GM19193 (cell line): ENCODE measurements at regions not wholly inside any gene's neighbourhood (a gene's known extent, or its start where the extent isn't known, plus 50 kb on each side); places are given as distances from the start of the nearest gene placed in this dataset.

Experiments used
- POLR2A ChIP-seq: IDR thresholded peaks from 4 replicates; pipeline ENCODE4 v1.6.1; 2011; ENCODE audit not compliant: insufficient read depth, insufficient read length; ENCODE audit errors: extremely low read depth

DNA sequence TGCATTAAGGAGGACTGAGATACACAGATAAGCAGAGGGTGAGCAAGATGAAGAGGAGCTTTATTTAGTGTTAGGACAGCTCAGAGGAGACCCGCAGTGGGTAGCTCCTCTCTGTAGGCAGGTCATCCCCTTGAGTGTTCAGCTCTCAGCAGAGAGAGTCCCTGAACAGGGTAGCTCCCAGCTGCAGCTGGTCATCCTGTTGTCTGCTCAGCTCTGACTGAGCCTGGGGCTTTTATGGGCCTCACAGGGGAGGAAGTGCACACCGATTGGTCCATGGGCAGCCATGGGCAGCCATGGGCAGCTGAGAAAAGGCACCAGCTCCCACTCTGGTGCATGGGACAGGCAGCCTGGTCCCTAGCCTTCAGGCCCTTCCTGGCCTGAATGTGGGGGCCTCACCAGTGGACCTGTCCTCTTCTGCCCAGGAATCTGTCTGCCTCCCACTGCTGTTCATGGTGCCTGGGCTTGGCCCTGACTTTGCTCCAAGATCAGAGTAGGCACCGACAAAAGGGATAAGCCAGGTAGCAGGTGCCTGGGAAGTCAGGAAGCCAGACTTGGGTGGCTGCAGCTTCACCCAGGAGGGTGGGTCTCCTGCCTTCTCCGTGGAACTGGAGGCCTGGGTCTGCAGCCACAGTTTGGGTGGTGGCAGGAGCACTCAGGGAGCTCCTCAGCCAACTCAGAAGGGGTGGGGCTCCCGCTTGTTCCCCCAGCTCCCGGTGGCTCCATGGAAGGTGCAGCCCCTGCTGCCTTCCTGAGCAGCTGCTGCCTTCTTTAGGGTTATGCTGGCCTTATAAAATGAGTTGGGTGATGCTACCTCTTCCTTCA, 54.7 kb downstream of the MYEOV start:
- no peak for TF ChIP-seq POLR2A

DNA sequence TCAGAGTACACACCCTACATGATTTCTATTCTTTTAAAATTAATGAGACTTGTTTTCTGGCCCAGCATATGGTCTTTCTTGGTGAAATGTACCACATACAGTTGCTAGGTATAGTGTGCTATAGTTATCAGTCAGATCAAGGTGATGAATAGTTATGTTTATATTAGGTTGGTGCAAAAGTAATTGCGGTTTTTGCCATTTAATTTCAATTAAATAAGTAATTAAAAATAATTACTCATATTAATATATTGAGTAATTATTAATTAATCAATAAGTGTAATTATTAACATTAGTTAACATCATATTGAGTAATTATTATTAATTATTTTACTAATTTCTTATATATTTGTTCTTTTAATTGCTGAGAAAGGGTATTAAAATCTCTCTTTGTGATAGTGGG, 56.1 kb downstream of the MYEOV start:
- no peak for TF ChIP-seq POLR2A

DNA sequence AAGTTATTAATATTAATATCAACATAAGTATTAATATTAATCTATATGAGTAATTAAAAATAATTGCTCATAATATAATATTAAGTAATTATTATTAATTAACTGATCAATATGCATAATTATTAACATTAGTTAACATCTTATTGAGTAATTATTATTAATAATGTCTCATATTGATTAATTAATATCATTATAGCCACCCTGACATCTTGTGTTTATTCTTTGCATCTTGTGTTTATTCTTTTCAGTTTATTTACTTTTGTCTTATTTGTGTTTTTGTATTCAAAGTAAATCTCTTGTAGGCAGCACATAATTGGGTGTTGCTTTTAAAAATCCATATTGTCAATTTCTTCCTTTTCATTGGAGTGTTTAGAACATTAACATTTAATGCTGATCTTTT, 56.6 kb downstream of the MYEOV start:
- TF ChIP-seq POLR2A, result no peak

DNA sequence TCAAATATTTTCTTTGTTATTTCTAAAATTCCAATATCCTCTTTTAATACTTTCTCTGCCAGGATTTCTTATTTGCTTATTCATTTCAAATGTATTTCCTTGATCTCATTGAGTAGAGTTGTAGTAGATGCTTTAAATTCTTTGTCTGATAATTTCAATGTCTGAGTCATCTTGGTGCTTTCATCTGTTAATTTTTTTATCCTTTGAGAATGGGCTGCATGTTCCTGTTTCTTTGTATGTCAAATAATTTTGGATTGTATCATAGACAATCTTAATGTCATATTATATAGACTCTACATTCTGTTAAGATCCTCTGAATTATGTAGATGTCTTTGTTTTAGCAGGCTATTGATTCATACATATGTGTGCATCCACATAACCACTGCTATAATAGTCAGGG, 57.5 kb downstream of the MYEOV start:
- TF ChIP-seq POLR2A, result no peak

DNA sequence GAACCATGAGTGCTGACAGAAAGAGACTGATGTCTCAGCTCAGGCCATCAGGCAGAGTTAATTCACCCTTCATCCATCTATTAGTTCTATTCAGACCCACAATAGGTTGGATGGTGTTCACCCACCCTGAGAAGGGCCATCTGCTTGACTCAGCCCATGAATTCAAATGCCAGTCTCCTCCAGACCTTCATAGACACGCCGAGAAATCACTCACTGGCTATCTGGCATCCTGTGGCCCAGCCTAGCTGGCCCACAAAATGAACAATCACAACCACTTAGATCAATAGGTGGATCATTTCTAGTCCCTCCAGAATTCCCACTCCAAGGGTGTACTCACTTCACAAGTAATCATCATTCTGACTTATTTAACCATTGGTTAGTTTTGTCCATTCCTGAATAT, 58.2 kb downstream of the MYEOV start:
- no peak for TF ChIP-seq POLR2A

DNA sequence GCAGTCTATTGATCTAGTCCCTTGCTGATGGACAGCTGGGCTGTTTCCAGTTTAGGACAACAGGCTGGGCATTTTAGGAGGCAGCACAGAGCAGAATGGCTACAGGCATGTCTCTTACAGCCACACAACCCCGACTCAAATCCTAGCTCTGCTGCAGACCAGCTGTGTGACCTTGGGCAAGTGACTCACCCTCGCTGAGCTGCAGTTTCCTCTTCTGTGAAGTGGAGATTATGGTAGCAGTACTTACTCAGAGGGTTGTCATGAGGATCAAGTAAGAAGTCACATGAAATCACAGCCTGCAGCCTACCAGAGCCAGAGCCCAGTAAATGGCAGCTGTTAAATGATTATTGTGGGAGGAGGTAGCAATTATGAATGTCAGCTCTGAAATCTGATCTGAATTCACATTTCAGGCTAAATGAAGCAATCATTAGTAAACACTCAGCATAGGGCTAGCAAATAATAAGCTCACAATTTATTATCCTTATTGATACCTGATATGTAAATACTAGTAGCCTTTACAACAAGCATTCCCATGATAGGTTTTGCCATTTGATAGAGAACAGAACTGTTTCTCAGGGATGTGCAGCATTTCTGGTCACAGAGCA, 58.9 kb downstream of the MYEOV start:
- TF ChIP-seq POLR2A, result no peak

DNA sequence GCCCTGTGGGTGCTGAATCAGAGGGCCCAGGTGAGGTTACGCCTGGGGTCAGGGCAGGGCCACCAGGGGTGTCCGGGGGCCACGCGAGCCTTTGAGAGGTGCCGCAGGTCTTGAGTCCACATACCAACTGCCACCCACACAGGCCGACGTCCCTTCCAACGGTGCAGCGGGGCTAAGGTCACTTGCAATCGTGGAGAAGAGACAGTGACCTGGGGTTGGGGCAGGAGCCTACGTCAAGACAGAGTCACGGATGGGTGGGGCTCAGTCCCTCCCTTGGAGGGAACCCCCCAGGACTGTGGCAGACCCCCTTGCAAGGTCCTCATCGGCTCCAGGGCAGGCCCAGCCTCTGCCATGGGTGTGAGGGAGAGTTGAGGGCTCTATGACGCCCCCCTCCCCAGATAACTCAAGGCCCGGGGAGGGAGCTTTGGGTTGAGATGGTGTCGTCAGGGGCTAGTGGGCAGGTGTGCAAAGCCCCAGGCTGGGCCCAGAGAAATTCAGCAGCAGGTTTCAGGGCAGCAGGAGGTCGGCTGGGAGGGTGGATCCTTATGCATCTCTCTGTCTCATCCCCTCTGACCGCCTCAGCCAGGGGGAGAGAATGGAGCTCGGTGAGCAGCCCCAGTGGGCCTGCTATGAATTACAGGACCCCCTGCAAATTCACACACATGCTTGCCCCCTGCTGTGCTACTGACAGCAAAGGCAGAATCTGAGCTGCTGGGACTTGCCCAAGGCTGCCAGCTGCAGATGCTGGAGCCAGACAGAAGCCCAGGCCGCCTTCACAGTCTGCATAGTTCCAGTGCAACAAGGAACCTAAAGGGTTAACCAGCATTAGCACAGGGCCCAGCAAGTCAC, 60.0 kb downstream of the MYEOV start:
- TF ChIP-seq POLR2A, result no peak

DNA sequence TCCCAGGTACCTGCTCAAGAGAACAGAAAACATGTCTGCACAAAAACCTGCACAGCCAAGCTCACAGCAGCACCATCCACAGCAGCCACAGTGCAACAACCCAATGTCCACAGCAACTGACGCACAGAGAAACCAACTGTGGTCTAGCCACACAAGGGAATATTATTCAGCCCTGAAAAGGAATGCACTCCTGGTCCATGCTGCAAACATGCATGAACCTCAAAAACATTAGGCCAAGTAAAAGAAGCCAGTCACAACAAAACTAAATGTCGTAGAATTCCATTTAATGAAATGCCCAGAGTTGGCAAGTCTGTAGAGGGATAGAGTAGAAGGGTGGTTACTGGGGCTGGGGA, 60.6 kb downstream of the MYEOV start:
- TF ChIP-seq POLR2A, result no peak

DNA sequence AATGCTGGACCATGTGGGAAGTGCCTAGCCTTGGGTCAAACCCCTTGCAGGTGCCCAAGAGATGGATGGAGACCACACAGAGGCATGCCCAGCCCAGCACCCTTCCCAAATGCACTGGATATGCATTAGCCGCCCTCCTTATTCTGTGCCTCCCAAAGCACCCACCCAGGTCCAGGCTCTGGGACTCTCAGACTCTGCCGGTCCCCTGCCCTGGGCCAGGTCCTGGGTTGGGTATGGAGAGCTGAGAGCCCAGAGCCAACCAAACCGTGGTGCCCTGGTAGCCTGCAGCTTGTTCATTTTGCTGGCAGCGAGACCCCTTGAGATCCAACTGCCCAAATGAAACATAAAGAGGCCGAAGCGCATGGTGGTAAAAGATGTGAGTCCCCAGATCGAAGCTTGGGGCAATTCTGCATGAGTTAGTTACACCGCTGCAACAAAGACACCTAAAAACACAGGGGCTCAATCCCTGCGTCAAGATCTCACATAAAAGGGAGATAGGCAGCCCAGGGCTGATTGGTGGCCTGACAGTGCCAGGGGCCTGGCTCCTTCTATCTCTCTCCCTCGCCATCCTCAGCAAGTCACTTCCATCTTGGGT, 61.5 kb downstream of the MYEOV start:
- no peak for TF ChIP-seq POLR2A

DNA sequence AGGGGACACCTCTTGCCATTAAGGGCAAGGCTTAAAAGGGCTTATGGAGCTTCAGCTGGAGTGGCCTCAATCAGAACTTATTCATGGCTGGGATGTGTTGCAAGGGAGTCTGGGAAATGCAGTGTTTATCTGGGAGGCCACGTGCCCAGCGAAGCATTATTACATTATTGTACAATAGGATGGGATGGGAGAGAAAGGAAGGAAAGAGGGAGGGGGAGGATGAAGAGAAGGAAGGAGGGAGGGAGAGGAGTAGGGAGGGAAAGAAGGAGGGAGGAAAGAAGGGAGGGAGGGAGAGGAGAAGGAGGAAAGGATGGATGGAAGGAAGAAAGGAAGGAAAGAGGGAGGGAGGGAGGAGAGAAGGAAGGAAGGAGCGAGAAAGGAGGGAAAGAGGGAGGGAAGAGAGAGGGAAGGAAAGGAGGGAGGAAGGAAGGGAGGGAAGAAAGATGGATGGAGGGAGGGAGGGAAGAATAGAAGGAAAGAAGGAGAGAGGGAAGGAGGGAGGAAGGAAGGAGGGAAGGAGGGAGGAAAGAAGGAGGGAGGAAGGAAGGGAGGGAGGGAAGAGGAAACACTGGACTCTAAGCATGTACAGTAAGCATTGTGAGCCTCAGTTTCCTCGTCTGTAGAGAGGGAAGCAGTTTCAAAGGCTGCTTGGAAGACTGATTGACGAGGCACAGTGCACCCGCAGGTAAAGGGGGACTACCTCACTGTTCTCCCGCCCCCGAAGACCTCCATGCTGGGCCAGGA, 62.2 kb downstream of the MYEOV start:
- TF ChIP-seq POLR2A, result no peak

DNA sequence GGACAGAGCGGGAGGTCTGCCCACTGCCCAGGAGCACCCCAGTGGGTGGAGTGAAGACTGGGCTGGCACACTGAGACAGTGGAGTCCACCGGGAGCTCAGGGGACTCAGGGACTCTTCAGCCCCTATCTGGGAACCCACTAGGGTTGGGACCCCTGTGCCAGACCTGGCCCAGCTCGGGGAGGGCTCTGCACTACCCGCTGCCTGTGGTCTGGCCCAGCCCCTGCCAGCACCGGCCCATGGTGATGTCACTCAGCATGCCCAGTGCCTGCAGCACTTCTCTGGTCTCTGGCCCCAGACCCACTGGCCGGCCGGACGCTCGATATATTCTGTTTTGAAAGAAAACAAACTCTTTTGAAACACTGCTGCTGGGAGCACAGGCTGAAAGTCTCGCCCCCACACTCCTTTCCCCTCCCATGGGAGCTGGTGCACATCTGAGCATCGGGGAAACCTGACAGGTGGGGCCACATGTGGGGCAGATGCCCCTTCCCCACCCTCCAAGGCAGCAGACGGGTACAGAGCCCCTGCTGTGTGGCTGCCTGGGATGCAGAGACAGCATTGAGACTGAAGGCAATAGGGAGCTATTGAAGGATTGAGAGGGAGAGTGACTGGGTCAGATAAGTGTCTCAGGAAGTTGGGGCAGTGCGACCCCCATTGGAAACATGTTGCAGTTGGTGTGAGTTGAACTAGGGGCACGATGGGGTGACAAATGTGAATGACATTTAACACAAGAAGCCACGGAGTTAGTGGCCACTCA, 62.9 kb downstream of the MYEOV start:
- no peak for TF ChIP-seq POLR2A

DNA sequence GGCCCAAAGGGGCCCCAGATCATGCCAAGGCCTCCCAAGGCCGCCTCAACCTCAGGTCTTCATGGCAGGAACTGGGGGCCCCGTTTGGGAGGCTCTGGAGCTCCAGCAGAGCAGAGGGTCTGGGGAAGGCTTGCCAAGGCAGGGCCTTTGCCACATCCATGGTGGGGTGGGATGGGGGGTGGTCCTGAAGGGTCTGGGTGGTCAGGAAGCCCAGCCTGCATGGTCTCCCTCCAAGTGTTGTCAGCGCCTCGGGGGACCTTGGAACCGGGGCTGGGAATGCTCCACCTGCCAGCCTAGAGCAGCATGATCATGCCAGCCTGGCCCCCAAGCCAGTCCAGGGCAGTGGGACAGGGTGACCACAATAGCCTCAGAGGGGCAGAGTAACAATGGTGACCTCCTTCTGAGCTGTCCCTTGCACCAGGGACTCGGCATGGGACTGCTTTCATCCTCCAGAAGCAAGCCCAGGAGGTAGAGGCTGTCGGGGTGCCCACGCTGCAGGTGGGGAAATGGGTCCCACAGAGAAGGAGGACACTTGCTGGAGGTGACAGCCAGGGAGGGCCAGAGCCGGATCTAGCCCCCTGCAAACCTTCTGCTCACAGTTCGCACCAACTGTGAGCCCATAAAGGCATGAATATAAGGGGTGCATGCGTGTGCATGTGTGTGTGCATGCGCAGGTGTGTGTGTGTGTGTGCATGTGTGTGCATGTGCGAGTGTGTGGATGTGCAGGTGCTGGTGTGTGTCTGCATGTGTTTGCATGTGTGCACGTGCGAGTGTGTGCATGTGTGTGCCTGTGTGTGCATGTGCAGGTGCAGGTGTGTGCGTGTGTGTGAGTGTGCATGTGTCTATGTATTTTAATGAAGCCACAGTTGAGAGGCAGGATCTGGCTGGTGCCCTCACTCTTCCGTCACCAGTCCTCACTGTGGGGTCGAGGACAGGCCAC, 63.8 kb downstream of the MYEOV start:
- no peak for TF ChIP-seq POLR2A
